GM21529 (cell line): ENCODE measurements at regions not wholly inside any gene's neighbourhood (a gene's known extent, or its start where the extent isn't known, plus 50 kb on each side); places are given as distances from the start of the nearest gene placed in this dataset.
"Not testable (repeated sequence)": the region's sequence is repeated elsewhere in the genome, so short reads cannot be mapped to it uniquely, and the experiment has no call there.

Source experiments
- ATAC-seq: cut with Tn5 transposase; IDR thresholded peaks from one replicate; pipeline ENCODE4 v1.9.1; 2021; ENCODE audit not compliant: unreplicated experiment

DNA sequence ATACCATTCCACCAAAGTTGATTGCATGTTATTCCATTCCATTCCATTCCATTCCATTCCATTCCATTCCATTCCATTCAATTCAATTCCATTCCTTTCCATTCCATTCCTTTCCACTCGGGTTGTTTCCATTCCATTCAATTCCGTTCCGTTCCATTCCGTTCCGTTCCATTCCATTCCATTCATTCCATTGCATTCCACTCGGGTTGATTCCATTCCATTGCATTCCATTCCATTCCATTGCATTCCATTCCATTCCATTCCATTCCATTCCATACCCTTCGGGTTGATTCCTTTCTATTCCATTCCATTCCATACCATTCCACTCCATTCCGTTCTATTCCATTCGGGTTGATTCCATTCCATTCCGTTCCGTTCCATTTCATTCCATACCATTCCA lies 166.9 kb downstream of the CWH43 start:
- not testable (repeated sequence) for ATAC-seq

DNA sequence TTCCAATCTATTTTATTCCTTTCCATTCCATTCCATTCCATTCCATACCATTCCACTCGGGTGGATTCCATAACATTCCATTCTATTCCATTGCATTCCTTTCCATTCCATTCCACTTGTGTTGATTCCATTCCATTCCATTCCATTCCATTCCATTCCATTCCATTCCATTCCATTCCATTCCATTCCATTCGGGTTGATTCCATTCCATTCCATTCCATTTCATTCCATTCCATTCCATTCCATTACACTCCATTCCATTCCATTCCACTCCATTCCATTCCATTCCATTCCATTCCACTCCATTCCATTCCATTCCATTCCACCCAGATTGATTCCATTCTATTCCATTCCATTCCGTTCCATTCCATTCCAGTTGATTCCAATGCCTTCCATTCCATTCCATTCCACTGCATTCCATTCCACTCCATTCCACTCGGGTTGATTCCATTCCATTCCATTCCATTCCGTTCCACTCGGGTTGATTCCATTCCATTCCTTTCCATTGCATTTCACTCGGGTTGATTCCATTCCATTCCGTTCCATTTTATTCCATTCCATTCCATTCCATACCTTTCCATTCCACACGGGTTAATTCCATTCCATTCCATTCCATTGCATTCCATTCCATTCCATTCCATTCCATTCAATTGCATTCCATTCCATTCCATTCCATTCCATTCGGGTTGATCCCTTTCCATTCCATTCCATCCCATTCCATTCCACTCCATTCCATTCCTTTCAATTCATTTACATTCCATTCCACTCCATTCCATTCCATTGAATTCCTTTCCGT lies 168.4 kb downstream of the CWH43 start:
- peak; percentile 63 for ATAC-seq

DNA sequence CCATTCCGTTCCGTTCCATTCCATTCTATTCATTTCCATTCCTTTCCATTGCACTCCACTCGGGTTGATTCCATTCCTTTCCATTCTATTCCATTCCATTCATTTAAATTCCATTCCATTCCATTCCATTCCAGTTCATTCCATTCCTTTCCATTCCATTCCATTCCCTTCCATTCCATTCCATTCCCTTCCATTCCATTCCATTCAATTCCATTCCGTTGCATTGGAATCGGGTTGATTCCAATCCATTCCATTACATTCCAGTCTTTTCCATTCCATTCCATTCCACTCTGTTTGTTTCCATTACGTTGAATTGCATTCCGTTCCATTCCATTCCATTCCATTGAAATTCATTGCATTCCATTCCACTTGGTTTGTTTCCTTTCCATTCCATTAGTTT lies 169.2 kb downstream of the CWH43 start:
- not testable (repeated sequence) for ATAC-seq

DNA sequence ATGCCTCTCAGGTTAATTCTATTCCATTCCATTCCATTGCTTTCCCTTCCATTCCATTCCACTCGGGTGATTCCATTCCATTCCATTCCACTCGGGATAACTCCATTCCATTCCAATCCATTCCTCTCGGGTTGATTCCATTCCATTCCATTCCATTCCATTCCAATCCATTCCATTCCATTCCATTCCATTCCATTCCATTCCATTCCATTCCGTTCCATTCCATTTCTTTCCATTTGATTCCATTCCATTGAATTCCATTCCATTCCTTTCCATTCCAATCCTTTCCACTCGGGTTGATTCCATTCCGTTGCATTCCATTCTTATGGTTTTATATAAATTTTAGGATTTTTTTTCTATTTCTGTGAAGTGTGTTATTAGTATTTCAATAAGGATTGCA lies 170.2 kb downstream of the CWH43 start:
- ATAC-seq: not testable (repeated sequence)

DNA sequence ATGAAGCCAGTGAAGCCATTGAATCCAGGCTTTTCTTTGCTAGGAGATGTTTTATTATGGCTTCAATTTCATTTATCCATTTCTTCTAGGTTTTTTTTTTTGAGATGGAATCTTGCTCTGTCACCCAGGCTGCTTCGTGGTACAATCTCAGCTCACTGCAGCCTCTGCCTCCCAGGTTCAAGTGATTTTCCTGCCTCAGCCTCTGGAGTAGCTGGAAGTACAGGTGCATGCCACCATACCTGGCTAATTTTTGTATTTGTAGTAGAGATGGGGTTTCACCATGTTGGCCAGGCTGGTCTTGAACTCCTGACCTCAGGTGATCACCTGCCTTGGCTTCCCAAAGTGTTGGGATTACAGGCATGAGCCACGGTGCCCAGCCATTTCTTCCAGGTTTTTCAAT lies 171.6 kb downstream of the CWH43 start:
- ATAC-seq: not testable (repeated sequence)

DNA sequence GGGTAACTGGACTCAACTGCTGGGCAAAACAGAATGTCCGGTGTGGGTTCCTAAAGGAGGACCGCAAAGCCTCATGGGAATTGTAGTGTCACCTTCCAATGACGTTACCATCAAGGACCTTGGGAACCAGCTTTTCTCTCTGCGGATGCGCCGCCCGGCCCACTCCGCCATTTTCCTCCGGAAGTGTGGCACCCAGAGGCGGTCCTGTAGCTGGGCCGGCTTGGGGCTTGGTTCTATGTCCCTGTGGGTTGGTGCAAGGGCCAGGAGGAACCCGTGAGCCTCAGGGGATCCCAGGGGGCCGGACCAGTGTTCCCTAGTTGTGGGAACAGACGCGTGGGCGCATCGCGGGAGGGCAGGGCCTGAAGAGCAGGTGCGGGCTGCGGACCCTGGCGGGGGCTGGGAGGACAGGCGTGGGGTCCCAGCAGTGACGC lies 175.1 kb downstream of the CWH43 start:
- not testable (repeated sequence) for ATAC-seq

DNA sequence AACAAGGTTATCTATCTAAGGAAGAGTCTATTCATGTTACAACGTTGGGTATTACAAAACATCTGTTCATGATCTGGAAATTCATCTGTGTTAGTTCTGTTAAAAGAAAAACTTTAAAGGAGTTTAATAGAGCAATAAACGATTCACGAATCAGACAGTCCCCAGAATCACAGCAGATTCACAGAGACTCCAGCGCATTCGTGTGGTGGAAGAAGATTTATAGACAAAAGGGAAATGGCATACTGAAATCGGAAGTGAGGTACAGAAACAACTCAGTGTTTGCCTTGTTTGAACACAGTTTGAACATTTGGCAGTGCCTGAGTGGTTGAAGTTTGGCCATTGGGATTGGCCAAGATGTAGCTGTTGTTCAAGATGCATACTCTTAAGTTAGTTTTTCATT lies 178.8 kb downstream of the CWH43 start:
- not testable (repeated sequence) for ATAC-seq

DNA sequence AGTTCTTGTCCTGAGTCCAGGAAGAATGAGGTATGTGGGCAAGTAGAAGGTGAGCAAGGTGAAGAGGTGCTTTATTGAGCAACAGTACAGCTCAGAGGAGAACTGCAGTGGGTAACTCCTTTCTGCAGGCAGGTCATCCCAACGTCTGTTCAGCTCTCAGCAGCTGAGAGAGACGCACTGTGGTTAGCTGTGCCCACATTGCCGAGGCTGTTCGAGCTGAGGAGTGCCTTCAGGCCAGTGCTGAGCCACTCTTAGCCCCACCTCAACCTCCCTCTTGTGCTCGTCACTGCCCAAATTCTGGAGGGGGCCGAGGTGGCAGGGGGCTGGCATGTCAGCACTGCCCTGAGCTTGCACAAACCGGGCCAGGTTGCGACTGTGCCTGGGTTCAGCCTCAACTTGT lies 191.8 kb downstream of the CWH43 start:
- ATAC-seq: not testable (repeated sequence)

DNA sequence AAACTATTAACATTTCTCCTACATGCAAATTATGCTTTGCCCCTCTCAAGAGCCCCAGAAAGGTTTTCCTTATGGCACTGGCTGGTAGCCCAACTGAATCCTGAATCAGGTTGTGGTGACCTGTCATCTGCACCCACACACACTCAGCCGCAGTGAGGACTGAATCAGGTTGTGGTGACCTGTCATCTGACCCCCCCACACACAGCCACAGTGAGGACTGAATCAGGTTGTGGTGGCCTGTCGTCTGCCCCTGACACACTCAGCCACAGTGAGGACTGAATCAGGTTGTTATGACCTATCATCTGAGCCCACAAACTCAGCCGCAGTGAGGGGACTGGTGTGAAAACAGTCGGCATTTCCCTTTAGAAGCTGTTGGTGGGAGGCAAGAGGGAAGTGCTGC lies 195.0 kb downstream of the CWH43 start:
- ATAC-seq: not testable (repeated sequence)

DNA sequence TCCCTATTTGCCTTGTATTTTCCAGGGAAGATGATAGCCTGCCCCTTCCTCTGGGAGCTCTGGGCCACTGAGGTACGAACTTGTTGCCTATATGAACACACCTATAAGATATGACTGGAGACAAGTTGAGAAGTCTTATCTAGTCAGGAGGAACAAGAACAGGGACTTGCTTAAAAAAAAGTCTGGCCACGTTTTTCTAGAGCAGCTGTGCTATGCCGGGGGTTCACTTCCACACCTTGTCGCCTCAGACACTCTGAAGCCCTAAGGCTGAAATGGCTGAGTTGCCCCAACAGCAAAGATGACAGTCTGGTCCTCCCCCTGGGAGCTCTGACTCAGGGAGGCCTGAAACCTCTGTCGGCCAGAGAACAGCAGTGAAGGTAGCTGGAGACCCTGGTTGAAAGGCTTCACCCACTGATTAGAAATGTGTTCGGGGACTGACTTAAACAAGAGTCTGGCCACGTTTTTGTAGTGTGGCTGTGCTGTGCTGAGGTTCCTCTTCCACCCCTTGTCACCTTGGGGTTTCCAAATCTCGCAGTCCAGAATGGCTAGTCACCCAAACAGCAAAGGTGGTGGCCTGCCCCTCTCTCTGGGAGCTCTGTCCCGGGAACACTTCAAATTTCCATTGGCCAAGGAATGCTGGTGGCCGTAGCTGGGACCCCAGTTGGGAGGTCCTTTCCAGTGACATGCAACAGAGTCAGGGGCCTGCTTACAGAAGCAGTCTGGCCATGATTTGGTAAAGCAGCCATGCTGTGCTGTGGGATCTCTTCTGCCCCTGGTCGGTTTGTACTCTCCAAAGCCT lies 225.5 kb downstream of the CWH43 start:
- not testable (repeated sequence) for ATAC-seq

DNA sequence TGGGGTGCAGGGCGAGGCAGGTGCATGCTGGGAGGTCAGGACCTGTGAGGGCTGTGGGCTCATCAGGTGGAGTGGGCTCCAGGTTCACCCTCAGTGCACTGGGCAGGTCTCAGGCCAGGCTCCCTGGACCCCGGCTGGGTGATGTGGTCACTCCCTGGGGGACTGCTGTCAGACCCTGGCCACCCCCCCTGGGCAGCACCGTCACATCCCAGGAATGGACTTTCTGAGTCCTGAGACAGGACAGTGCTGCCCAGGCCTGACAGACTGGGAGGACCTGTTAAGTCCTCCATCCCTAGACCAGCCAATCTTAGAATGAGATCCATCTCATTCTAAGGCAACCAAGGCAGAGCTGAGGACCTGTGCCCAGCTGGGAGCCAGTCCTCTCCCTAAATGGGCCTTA lies 227.2 kb downstream of the CWH43 start:
- ATAC-seq: not testable (repeated sequence)

DNA sequence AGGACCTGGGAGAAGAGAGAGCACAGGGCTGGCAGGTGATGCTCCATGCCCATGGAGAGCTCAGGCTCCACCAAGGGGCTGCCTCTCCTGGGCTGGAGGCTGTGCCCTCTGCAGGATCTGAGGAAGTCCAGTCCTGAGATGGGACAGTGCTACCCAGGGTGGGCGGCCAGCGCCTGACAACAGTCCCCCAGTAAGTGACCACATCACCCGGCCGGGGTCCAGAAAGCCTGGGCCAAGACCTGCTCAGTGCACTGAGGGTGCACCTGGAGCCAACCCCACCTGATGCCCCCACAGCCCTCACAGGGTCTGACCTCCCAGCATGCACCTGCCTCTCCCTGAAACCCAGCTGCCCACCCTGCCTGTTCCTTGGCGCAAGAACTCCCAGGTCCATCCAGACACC lies 227.7 kb downstream of the CWH43 start:
- ATAC-seq: not testable (repeated sequence)

DNA sequence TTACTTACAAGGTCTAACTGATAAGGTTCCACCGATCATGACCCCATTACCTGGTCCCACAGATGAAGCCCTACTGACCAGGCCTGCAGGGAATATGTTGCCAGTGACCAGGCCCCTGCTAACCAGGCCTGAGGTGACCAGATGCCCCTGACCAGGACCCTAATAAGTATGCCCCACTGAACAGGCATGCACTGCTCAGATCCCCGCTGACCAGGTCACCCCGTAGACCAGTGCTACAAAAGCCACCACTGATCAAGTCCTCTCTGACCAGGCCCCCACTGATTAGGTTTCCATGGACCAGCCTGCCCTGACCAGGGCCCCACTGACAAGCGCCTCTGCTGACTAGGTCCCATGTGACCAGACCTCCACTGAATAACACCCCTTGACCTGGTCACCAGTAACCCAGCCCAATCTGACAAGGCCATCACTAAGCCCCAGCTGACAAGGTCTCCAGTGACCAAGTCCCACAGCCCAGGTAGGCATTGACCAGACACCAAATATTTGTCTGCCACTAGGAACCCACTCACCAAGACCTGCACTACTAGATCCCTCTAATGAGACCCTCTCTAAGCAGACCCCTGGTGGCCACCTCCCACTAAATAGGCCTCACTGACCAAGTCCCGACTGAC lies 228.5 kb downstream of the CWH43 start:
- not testable (repeated sequence) for ATAC-seq

DNA sequence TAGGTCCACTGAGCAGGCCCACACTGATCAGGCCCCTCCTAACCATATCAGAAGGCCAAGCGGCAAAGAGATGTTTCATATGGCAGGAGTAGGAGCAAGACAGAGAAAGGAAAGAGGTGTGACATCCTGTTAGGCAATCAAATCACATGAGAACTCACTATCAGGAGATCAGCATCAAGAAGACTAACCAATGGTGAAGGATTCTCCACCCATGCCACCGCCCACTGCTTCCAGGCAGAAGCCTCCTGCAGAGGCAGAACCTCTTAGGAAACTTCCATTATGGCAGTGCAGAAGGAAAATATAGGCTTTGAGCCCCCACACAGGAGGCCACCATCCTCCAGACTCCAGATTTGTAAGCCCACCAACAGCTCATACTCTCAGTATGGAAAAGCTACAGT lies 229.0 kb downstream of the CWH43 start:
- ATAC-seq: not testable (repeated sequence)

DNA sequence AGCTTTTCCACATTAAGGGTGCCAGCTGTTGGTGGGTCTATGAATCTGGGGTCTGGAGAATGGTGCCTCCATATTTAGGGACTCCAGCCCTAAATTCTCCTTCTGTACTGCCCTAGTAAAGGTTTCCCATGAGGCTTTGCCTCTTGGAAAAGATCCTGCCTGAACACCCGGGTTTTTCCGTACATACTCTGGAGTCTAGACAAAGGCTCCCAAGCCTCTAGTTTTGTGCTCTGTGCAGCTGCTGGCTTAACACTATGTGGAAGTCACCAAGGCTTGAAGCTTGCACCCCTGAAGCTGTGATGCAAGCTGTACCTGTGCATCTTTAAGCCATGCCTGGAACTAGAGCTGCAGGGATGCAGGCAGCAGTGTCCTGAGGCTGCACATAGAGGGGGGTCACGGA lies 230.5 kb downstream of the CWH43 start:
- ATAC-seq: not testable (repeated sequence)

DNA sequence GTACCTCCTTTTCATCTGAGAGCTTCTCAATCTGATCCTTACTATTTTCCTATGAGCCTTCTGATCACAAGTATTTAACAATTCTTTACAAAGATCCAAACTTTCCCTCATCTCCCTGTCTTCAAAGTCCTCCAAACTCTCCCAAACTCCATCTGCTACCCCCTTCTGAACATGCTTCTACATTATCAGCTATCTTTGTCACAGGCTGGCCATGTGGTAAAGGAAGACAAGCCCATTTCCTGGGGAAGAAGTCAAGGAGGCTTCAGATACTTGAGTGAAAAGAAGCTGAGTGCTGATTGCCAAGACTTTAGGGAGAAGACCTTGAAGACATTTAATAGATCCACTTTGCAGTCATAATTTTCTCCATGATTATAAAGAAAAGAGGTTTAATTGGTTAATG lies 231.4 kb downstream of the CWH43 start:
- ATAC-seq: no peak

DNA sequence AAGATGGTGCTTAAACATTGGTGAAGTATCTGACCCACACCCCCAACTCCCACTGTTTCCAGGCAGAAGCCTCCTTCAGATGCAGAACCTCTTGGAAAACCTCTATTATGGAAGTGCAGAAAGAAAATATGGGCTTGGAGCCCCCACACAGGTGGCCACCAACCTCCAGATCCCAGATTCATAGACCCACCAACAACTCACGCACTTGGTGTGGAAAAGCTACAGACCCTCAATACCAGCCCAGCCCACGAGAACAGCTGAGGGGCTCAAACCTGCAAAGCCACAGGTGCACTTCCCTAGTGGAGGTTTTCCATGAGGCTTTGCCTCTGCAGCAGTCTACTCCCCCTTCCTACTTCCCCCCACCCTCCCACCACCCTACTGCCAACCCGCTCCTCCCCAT lies 232.0 kb downstream of the CWH43 start:
- not testable (repeated sequence) for ATAC-seq

DNA sequence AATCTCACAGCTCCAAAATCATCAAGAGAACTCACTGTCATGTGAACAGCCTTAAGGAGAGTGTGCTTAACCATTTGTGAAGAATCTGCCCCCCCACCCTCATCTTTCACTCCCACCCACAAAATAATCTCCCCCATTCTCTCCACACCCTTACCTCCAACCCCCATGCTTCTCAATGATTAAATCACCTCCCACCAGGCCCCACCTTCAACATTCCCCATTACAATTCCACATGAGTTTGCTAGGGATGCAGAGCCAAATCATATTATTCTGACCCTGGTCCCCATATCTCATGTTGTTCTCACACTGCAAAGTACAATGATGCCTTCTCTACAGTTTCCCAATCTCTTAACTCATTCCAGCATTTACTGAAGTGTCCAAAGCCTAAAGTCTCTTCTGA lies 232.9 kb downstream of the CWH43 start:
- not testable (repeated sequence) for ATAC-seq

DNA sequence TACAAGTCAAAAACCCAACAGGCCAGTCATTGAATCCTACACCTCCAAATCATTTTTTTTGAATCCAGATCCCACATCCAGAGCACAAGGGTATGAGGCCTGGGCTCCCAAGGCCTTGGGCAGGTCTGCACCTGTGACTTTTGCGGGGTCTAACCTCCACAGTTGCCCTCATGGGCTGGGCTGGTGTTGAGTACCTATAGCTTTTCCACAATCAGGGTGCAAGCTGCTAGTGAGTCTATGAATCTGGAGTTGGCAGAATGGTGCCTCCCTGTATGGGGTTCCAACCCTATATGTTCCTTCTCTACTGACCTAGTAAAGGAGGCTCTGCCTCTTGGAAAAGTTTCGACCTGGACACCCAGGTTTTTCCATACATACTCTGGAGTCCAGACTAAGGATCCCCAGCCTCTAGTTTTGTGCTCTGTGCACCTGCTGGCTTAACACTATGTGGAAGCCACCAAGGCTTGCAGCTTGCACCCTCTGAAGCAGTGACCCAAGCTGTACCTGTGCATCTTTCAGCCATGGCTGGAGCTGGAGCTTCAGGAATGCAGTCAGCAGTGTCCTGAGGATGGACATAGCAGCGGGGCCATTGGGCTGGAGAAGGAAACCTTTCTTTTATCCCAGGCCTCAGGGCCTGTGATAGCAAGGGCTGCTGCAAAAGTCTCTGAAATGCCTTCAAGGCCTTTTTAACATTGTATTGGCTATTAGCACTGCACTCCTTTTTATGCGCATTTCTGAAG lies 233.6 kb downstream of the CWH43 start:
- not testable (repeated sequence) for ATAC-seq

DNA sequence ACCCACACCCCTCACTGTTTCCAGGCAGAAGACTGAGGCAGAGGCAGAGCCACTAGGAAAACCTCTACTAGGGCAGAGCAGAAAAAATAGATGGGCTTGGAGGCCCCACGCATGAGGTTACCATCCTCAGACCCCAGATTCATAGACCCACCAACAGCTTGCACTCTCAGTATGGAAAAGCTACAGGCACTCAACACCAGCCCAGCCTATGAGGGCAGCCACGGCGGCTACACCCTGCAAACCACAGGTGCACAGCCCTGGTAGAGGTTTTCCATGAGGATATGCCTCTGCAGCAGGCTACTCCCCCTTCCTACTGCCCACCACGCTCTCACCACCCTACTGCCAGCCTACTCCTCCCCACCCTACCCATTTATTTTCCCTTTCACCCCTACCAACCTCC lies 235.1 kb downstream of the CWH43 start:
- no peak for ATAC-seq

DNA sequence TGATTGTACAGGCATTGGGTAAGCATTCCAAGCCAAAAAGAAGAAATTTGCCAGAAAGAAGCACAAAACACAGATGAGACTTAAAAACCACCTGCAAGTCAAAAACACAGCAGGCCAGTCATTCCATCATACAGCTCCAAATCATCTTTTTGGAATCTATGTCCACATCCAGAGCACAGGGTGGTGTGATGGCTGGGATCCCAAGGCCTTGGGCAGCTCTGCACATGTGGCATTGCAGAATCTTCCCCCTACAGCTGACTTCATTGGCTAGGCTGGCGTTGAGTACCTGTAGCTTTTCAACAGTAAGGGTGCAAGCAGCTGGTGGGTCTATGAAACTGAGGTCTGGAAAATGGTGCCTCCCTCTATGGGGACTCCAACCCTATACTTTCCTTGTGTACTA lies 236.7 kb downstream of the CWH43 start:
- ATAC-seq: not testable (repeated sequence)
